H1 (cell line): ENCODE measurements at regions not wholly inside any gene's neighbourhood (a gene's known extent, or its start where the extent isn't known, plus 50 kb on each side); places are given as distances from the start of the nearest gene placed in this dataset.

Experiments
- CTCF ChIA-PET: fragments of 300-600 bp; sonication (Branson Sonifier 250); formaldehyde crosslinking; loops from one replicate; lab custom pipeline; 2021; ENCODE audit not compliant: partially characterized antibody; lab: Charles Lee
- POLR2A ChIA-PET: fragments of 300-600 bp; sonication (Branson Sonifier 250); formaldehyde crosslinking; loops from one replicate; lab custom pipeline; 2021; ENCODE audit warnings: inconsistent platforms; ENCODE audit not compliant: partially characterized antibody; lab: Charles Lee
- DNase-seq, 2 experiments: peaks; one replicate each; pipeline versions ENCODE4 v3.0.0 to v3.0.0-alpha.2; 2010 to 2022; ENCODE audit warnings: low spot score in 2 of 2, low read depth in 1 of 2, mixed read lengths in 1 of 2
- FAIRE-seq: peaks from 2 replicates; lab custom pipeline; 2011; peaks lifted over from hg19 to GRCh38; lab: Jason Lieb, UNC
- H2AFZ ChIP-seq: 2 replicates; pipeline ENCODE4 v1.8.1; 2012; ENCODE audit warnings: low read length, inconsistent platforms
- H2AK5ac ChIP-seq: 2 replicates; pipeline ENCODE4 v1.6.1; 2013; ENCODE audit warnings: low read depth, low read length
- H2BK120ac ChIP-seq: replicated peaks from 2 replicates; pipeline ENCODE3; 2013; ENCODE audit warnings: low read depth, low read length, inconsistent platforms
- H2BK12ac ChIP-seq: 2 replicates; pipeline ENCODE4 v1.6.1; 2013; ENCODE audit warnings: low read depth, low read length
- H2BK15ac ChIP-seq: 2 replicates; pipeline ENCODE4 v1.6.1; 2013; ENCODE audit warnings: low read length
- H2BK20ac ChIP-seq: 2 replicates; pipeline ENCODE4 v1.6.1; 2013; ENCODE audit warnings: low read length
- H2BK5ac ChIP-seq: 2 replicates; pipeline ENCODE4 v1.6.1; 2013; ENCODE audit warnings: low read depth, low read length
- H3K14ac ChIP-seq: 2 replicates; pipeline ENCODE4 v1.6.1; 2013; ENCODE audit warnings: inconsistent platforms; ENCODE audit not compliant: insufficient read length
- H3K18ac ChIP-seq: 2 replicates; pipeline ENCODE4 v1.6.1; 2013; ENCODE audit warnings: low read length; ENCODE audit errors: extremely low read depth
- H3K23ac ChIP-seq: 2 replicates; pipeline ENCODE4 v1.6.1; 2013; ENCODE audit warnings: inconsistent platforms; ENCODE audit not compliant: insufficient read length
- H3K23me2 ChIP-seq: 2 replicates; pipeline ENCODE4 v1.6.1; 2013; ENCODE audit warnings: low read depth, low read length
- H3K27ac ChIP-seq: 2 replicates; pipeline ENCODE4 v1.6.1; 2011; ENCODE audit warnings: low read depth, low read length, inconsistent platforms
- H3K27me3 ChIP-seq, 4 experiments: replicated peaks in 1 of 4; 1 replicate in 1 of 4; 2 replicates in 3 of 4; pipeline versions ENCODE4 v1.6.1 to v1.8.1; 2011 to 2013; ENCODE audit warnings: low read length in 3 of 4, mild to moderate bottlenecking in 3 of 4, inconsistent platforms in 2 of 4, mixed read lengths in 2 of 4, moderate library complexity in 1 of 4; ENCODE audit not compliant: control insufficient read depth in 3 of 4, insufficient read depth in 3 of 4; ENCODE audit errors: extremely low read depth in 1 of 4
- H3K36me3 ChIP-seq, 4 experiments: 2 replicates each; pipeline versions ENCODE4 v1.6.1 to v1.8.1; 2011 to 2013; ENCODE audit warnings: mild to moderate bottlenecking in 4 of 4, low read length in 3 of 4, moderate library complexity in 2 of 4, control low read depth in 1 of 4, inconsistent platforms in 1 of 4; ENCODE audit not compliant: insufficient read depth in 4 of 4, control insufficient read depth in 2 of 4
- H3K4ac ChIP-seq: replicated peaks from 2 replicates; pipeline ENCODE3; 2013; ENCODE audit warnings: low read length, low read depth, mixed read lengths, inconsistent platforms; ENCODE audit not compliant: insufficient read length
- H3K4me1 ChIP-seq, 4 experiments: replicated peaks in 1 of 4; 1 replicate in 1 of 4; 2 replicates in 3 of 4; pipeline versions ENCODE4 v1.6.1 to v1.8.1; 2011 to 2013; ENCODE audit warnings: low read length in 3 of 4, inconsistent platforms in 2 of 4, mixed read lengths in 1 of 4; ENCODE audit not compliant: insufficient read depth in 4 of 4, control insufficient read depth in 3 of 4
- H3K4me2 ChIP-seq, 2 experiments: 2 replicates each; pipeline versions ENCODE4 v1.6.1 to v1.8.1; 2011 to 2013; ENCODE audit warnings: low read depth in 2 of 2, low read length in 2 of 2, control low read depth in 1 of 2, inconsistent platforms in 1 of 2, mild to moderate bottlenecking in 1 of 2; ENCODE audit not compliant: insufficient read depth in 1 of 2
- H3K4me3 ChIP-seq, 4 experiments: fragments of 200-600, 300-600 bp in 1 of 4; sonication (generic), shearing (Covaris generic), sonication (Bioruptor Twin) in 1 of 4; 2 replicates each; pipeline versions ENCODE4 v1.5.1 to v1.8.1; 2011 to 2016; ENCODE audit warnings: low read length in 4 of 4, low read depth in 3 of 4, control low read depth in 2 of 4, inconsistent platforms in 2 of 4, mild to moderate bottlenecking in 2 of 4, mixed read lengths in 1 of 4, moderate library complexity in 1 of 4; ENCODE audit not compliant: insufficient read depth in 2 of 4; ENCODE audit errors: extremely low read depth in 1 of 4
- H3K56ac ChIP-seq: replicated peaks from 2 replicates; pipeline ENCODE3; 2013; ENCODE audit warnings: low read depth, mild to moderate bottlenecking, mixed read lengths, low read length, inconsistent platforms; ENCODE audit not compliant: insufficient read length
- H3K79me1 ChIP-seq: 2 replicates; pipeline ENCODE4 v1.6.1; 2013; ENCODE audit warnings: low read depth, low read length, control low read depth
- H3K79me2 ChIP-seq, 2 experiments: 2 replicates each; pipeline versions ENCODE4 v1.6.1 to v1.8.1; 2012 to 2013; ENCODE audit warnings: low read length in 2 of 2, mild to moderate bottlenecking in 2 of 2, inconsistent platforms in 1 of 2; ENCODE audit not compliant: insufficient read depth in 2 of 2, control insufficient read depth in 1 of 2
- H3K9ac ChIP-seq, 4 experiments: replicated peaks in 1 of 4; 1 replicate in 1 of 4; 2 replicates in 3 of 4; pipeline versions ENCODE4 v1.6.1 to v1.8.1; 2011 to 2013; ENCODE audit warnings: low read depth in 3 of 4, low read length in 3 of 4, control low read depth in 2 of 4, mild to moderate bottlenecking in 2 of 4, moderate library complexity in 2 of 4, inconsistent platforms in 1 of 4; ENCODE audit errors: extremely low read depth in 1 of 4
- H3K9me3 ChIP-seq, 2 experiments: 2 replicates each; pipeline versions ENCODE4 v1.6.1 to v1.8.1; 2012 to 2013; ENCODE audit warnings: mild to moderate bottlenecking in 2 of 2, moderate library complexity in 2 of 2, control low read depth in 1 of 2, inconsistent platforms in 1 of 2, low read depth in 1 of 2, low read length in 1 of 2, mixed read lengths in 1 of 2; ENCODE audit not compliant: insufficient read depth in 2 of 2
- H4K20me1 ChIP-seq, 2 experiments: replicated peaks in 1 of 2; 2 replicates each; pipeline versions ENCODE3 to v1.8.1; 2011 to 2013; ENCODE audit warnings: inconsistent platforms in 2 of 2, low read length in 2 of 2, mild to moderate bottlenecking in 1 of 2; ENCODE audit not compliant: insufficient read depth in 2 of 2, control insufficient read depth in 1 of 2
- H4K5ac ChIP-seq: 2 replicates; pipeline ENCODE4 v1.6.1; 2013; ENCODE audit warnings: low read length, low read depth, mixed read lengths, inconsistent platforms; ENCODE audit not compliant: insufficient read length
- H4K8ac ChIP-seq: 2 replicates; pipeline ENCODE4 v1.8.0; 2013; ENCODE audit warnings: mild to moderate bottlenecking, moderate library complexity, low read length, inconsistent platforms; ENCODE audit not compliant: insufficient read depth; ENCODE audit errors: extremely low read depth
- H4K91ac ChIP-seq: replicated peaks from 2 replicates; pipeline ENCODE3; 2013; ENCODE audit warnings: low read length, mixed read lengths, inconsistent platforms; ENCODE audit not compliant: insufficient read length
- BRCA1 ChIP-seq: IDR thresholded peaks from 2 replicates; pipeline ENCODE4 v1.6.1; 2012; ENCODE audit warnings: low read depth, low read length, improper control_type of control experiment
- CREB1 ChIP-seq: IDR thresholded peaks from 2 replicates; pipeline ENCODE4 v1.6.1; 2012; ENCODE audit warnings: inconsistent platforms
- FOSL1 ChIP-seq: IDR thresholded peaks from 2 replicates; pipeline ENCODE4 v1.6.1; 2011; ENCODE audit warnings: mild to moderate bottlenecking, low read depth, low read length, moderate library complexity; ENCODE audit not compliant: insufficient read depth
- KDM5A ChIP-seq: fragments of 200-600 bp; IDR thresholded peaks from 2 replicates; pipeline ENCODE4 v1.7.1; 2012; ENCODE audit warnings: mild to moderate bottlenecking, low read length, inconsistent platforms, mixed read lengths
- MAFK ChIP-seq: IDR thresholded peaks from 2 replicates; pipeline ENCODE4 v1.6.1; 2012; ENCODE audit warnings: low read depth, mild to moderate bottlenecking, improper control_type of control experiment, low read length
- SAP30 ChIP-seq: fragments of 300-600 bp; sonication (generic); IDR thresholded peaks from 2 replicates; pipeline ENCODE4 v1.7.1; 2012; ENCODE audit warnings: low read length, moderate library complexity, mild to moderate bottlenecking, inconsistent platforms; ENCODE audit not compliant: insufficient read depth, insufficient replicate concordance
- SP2 ChIP-seq: IDR thresholded peaks from 2 replicates; pipeline ENCODE4 v1.6.1; 2012; ENCODE audit warnings: mild to moderate bottlenecking, low read length, inconsistent platforms
- ZNF274 ChIP-seq: IDR thresholded peaks from 2 replicates; pipeline ENCODE4 v1.7.0; 2012; ENCODE audit warnings: low read length, borderline replicate concordance; ENCODE audit errors: extremely low read depth
- whole genome bisulfite sequencing, 2 experiments: shearing (Covaris generic) in 1 of 2; methylation state at CpG; one replicate each; pipeline versions ENCODE4 v1.1.6 to v1.1.7; 2013 to 2015; ENCODE audit warnings: low lambda C conversion rate in 2 of 2, mixed read lengths in 2 of 2, inconsistent platforms in 1 of 2, low coverage in 1 of 2, missing lambda C conversion rate in 1 of 2; ENCODE audit not compliant: insufficient replicate concordance in 2 of 2, insufficient coverage in 1 of 2, insufficient read length in 1 of 2; ENCODE audit errors: extremely low coverage in 1 of 2, missing lambda C conversion rate in 1 of 2; 5-methylcytosine and 5-hydroxymethylcytosine counted together

GRCh38 chr13:83121896-83122295, 760.4 kb downstream of the SLITRK1 start:
- Histone ChIP-seq H4K5ac (no peak overlapping the region), H3K23ac (no peak overlapping the region), H3K27me3 (no peaks in the 10 kb centered on the region), H2AFZ (0 out of 2 replicates have a peak overlapping the region, but pooled peaks have one; percentile 29), H3K79me2 (no peaks in the 10 kb centered on the region), H3K18ac (no peak overlapping the region), H2BK120ac (no peak overlapping the region), H2BK12ac (no peak overlapping the region), H3K4me2 (no peak overlapping the region), H4K8ac (no peak overlapping the region), H3K14ac (no peak overlapping the region), H3K9ac (no peak overlapping the region), H2BK5ac (no peak overlapping the region), H2BK20ac (no peak overlapping the region), H3K23me2 (no peaks in the 10 kb centered on the region), H3K4me1 (no peaks in the 10 kb centered on the region), H2AK5ac (no peak overlapping the region), H3K4ac (no peak overlapping the region), H3K36me3 (no peaks in the 10 kb centered on the region), H3K27ac (no peak overlapping the region), H3K9me3 (no peaks in the 10 kb centered on the region), H4K91ac (no peak overlapping the region), H4K20me1 (no peaks in the 10 kb centered on the region), H3K56ac (no peak overlapping the region), H2BK15ac (no peak overlapping the region), H3K79me1 (no peaks in the 10 kb centered on the region), H3K4me3 (no peak overlapping the region)
- WGBS, 2 experiments = 94% methylated on average over 4 of the region's 4 CpGs; no CpG with 5 or more reads in 1 of the 2 experiments
- no peak for TF ChIP-seq FOSL1
- TF ChIP-seq SP2 = no peak
- TF ChIP-seq CREB1 = no peak
- no peak for TF ChIP-seq KDM5A
- TF ChIP-seq ZNF274 = no peak
- no peak for TF ChIP-seq MAFK
- TF ChIP-seq BRCA1 = no peak
- TF ChIP-seq SAP30 = no peak
- ChIA-PET CTCF (no interaction called here), POLR2A (no interaction called here)
- FAIRE-seq (no peak), DNase-seq (no peak)
